Astrocyte (in vitro differentiated cells and primary cell): ENCODE measurements at regions not wholly inside any gene's neighbourhood (a gene's known extent, or its start where the extent isn't known, plus 50 kb on each side); places are given as distances from the start of the nearest gene placed in this dataset.

ENCODE experiments used
- DNase-seq: peaks from one replicate; pipeline ENCODE4 v3.0.0-alpha.2; 2010; ENCODE audit warnings: low read depth
- FAIRE-seq: peaks from 2 replicates; lab custom pipeline; 2011; peaks lifted over from hg19 to GRCh38; lab: Jason Lieb, UNC
- H2AFZ ChIP-seq: 2 replicates; pipeline ENCODE4 v1.6.0; 2012; ENCODE audit warnings: low read depth, low read length, inconsistent platforms
- H3K27ac ChIP-seq: 2 replicates; pipeline ENCODE4 v1.5.1; 2011; ENCODE audit warnings: low read depth, low read length, inconsistent platforms
- H3K27me3 ChIP-seq: 2 replicates; pipeline ENCODE4 v1.6.0; 2011; ENCODE audit warnings: low read length, inconsistent platforms; ENCODE audit not compliant: insufficient read depth
- H3K36me3 ChIP-seq: 2 replicates; pipeline ENCODE4 v1.5.1; 2011; ENCODE audit warnings: low read length, inconsistent platforms; ENCODE audit not compliant: insufficient read depth
- H3K4me1 ChIP-seq: 2 replicates; pipeline ENCODE4 v1.5.1; 2011; ENCODE audit warnings: low read length, inconsistent platforms; ENCODE audit not compliant: insufficient read depth
- H3K4me2 ChIP-seq: 2 replicates; pipeline ENCODE4 v1.6.0; 2012; ENCODE audit warnings: low read length, inconsistent platforms
- H3K4me3 ChIP-seq: 2 replicates; pipeline ENCODE4 v1.5.1; 2011; ENCODE audit warnings: low read depth, mild to moderate bottlenecking, low read length, inconsistent platforms; ENCODE audit not compliant: insufficient read depth
- H3K79me2 ChIP-seq: 2 replicates; pipeline ENCODE4 v1.6.0; 2012; ENCODE audit warnings: mild to moderate bottlenecking, low read length, inconsistent platforms; ENCODE audit not compliant: insufficient read depth
- H3K9ac ChIP-seq: 2 replicates; pipeline ENCODE4 v1.6.0; 2012; ENCODE audit warnings: mild to moderate bottlenecking, low read length, inconsistent platforms
- H3K9me3 ChIP-seq: 2 replicates; pipeline ENCODE4 v1.5.1; 2012; ENCODE audit warnings: low read depth, mild to moderate bottlenecking, low read length, inconsistent platforms; ENCODE audit not compliant: insufficient read depth
- H4K20me1 ChIP-seq: 2 replicates; pipeline ENCODE4 v1.6.0; 2012; ENCODE audit warnings: low read length, inconsistent platforms; ENCODE audit not compliant: insufficient read depth
- H3K27ac Mint-ChIP-seq: one replicate; pipeline ENCODE4 v1.8.0; 2021; ENCODE audit warnings: mild to moderate bottlenecking, mixed read lengths; ENCODE audit not compliant: unreplicated experiment
- H3K27me3 Mint-ChIP-seq: one replicate; pipeline ENCODE4 v1.8.0; 2021; ENCODE audit warnings: low read depth, mixed read lengths; ENCODE audit not compliant: unreplicated experiment
- H3K36me3 Mint-ChIP-seq: one replicate; pipeline ENCODE4 v1.8.0; 2021; ENCODE audit warnings: low read depth, mixed read lengths; ENCODE audit not compliant: unreplicated experiment
- H3K4me1 Mint-ChIP-seq: one replicate; pipeline ENCODE4 v1.8.0; 2021; ENCODE audit warnings: low read depth, mixed read lengths; ENCODE audit not compliant: unreplicated experiment
- H3K4me3 Mint-ChIP-seq: one replicate; pipeline ENCODE4 v1.8.0; 2021; ENCODE audit warnings: mild to moderate bottlenecking, moderate library complexity, mixed read lengths; ENCODE audit not compliant: unreplicated experiment
- H3K9me3 Mint-ChIP-seq: one replicate; pipeline ENCODE4 v1.8.0; 2021; ENCODE audit warnings: mild to moderate bottlenecking, mixed read lengths; ENCODE audit not compliant: unreplicated experiment
- EZH2 ChIP-seq: IDR thresholded peaks from 2 replicates; pipeline ENCODE4 v1.6.1; 2012; ENCODE audit warnings: mild to moderate bottlenecking, low read length, inconsistent platforms; ENCODE audit not compliant: insufficient read depth
- TF ChIP-seq, protein P1 (sequence below): IDR thresholded peaks from 2 replicates; pipeline ENCODE4 v1.5.1; 2011; ENCODE audit warnings: low read depth, mild to moderate bottlenecking, inconsistent platforms, low read length, moderate library complexity; ENCODE audit not compliant: insufficient read depth

DNA sequence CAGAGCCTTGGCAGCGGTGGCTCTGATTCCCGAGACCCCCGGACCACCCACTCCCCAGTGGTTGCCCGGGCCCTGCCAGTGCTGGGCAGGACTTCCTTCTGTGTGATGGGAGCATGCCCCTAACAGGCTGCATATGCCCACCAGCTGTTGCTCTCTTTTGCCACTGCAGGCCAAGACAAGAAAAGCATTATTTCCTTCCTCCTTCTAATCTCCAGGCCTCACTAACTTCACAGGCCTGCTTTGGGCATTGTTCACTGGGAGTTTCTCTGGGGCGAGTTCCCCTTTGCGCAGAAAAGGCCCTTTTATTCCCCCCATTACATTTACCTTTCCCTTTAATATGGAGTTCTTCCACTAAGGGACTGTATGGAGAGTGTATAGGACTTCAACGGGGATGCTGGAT lies 249.1 kb upstream of the SIX2 start:
- H3K9me3 Mint-ChIP-seq = no peaks in the 10 kb centered on the region
- no peak overlapping the region for H3K27ac Mint-ChIP-seq
- H3K36me3 Mint-ChIP-seq = no peaks in the 10 kb centered on the region
- Histone ChIP-seq H3K79me2 (no peaks in the 10 kb centered on the region), H2AFZ (no peak overlapping the region), H3K9me3 (no peaks in the 10 kb centered on the region), H4K20me1 (no peaks in the 10 kb centered on the region), H3K27ac (no peak overlapping the region), H3K27me3 (no peaks in the 10 kb centered on the region), H3K4me2 (no peak overlapping the region), H3K9ac (no peak overlapping the region), H3K4me1 (peaks cover 13% of the 10 kb centered on the region), H3K36me3 (no peaks in the 10 kb centered on the region), H3K4me3 (no peak overlapping the region)
- peaks cover 38% of the 10 kb centered on the region for H3K4me1 Mint-ChIP-seq
- TF ChIP-seq EZH2 = no peak
- TF ChIP-seq, protein P1, sequence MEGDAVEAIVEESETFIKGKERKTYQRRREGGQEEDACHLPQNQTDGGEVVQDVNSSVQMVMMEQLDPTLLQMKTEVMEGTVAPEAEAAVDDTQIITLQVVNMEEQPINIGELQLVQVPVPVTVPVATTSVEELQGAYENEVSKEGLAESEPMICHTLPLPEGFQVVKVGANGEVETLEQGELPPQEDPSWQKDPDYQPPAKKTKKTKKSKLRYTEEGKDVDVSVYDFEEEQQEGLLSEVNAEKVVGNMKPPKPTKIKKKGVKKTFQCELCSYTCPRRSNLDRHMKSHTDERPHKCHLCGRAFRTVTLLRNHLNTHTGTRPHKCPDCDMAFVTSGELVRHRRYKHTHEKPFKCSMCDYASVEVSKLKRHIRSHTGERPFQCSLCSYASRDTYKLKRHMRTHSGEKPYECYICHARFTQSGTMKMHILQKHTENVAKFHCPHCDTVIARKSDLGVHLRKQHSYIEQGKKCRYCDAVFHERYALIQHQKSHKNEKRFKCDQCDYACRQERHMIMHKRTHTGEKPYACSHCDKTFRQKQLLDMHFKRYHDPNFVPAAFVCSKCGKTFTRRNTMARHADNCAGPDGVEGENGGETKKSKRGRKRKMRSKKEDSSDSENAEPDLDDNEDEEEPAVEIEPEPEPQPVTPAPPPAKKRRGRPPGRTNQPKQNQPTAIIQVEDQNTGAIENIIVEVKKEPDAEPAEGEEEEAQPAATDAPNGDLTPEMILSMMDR = no peak
- DNase-seq (no peak), FAIRE-seq (no peak)
- peaks cover 3% of the 10 kb centered on the region for H3K27me3 Mint-ChIP-seq
- H3K4me3 Mint-ChIP-seq = no peak overlapping the region

DNA sequence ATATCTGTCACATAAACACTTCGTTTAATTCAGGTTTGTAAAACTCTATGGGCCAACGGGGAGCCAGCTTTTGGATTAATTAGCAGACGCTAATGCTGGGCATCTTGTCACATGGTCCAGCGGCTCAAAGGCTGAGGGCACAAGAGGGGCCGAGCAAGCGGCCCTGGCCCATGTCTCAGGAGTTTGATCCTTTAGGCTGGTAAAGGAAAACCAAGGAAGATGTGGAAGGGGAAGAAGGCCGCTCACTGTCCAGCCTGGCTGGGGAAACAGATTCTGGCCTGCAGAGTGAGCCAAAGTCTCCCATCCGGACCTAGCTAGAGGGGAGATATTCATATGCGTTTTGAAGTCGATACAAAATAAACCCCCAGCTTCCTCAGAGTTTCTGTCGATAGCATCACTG lies 248.6 kb upstream of the SIX2 start:
- no peak for FAIRE-seq
- H2AFZ ChIP-seq = no peak overlapping the region

More for the DNA sequence above, 248.6 kb upstream of the SIX2 start:
- H3K36me3 Mint-ChIP-seq = no peaks in the 10 kb centered on the region
- H3K9ac ChIP-seq = no peak overlapping the region
- DNase-seq = no peak
- no peaks in the 10 kb centered on the region for H3K9me3 ChIP-seq
- no peaks in the 10 kb centered on the region for H3K9me3 Mint-ChIP-seq
- no peak overlapping the region for H3K27ac ChIP-seq
- H3K4me2 ChIP-seq = no peak overlapping the region
- H3K27me3 Mint-ChIP-seq = no peaks in the 10 kb centered on the region
- no peak overlapping the region for H3K4me3 ChIP-seq
- no peaks in the 10 kb centered on the region for H4K20me1 ChIP-seq
- no peaks in the 10 kb centered on the region for H3K79me2 ChIP-seq
- H3K4me1 Mint-ChIP-seq = peaks cover 38% of the 10 kb centered on the region
- H3K27me3 ChIP-seq = no peaks in the 10 kb centered on the region
- peaks cover 13% of the 10 kb centered on the region for H3K4me1 ChIP-seq
- H3K4me3 Mint-ChIP-seq = no peak overlapping the region
- TF ChIP-seq, protein P1 = no peak
- no peak for TF ChIP-seq EZH2
- H3K27ac Mint-ChIP-seq = no peak overlapping the region
- H3K36me3 ChIP-seq = no peaks in the 10 kb centered on the region
